Activated CD8-positive, alpha-beta memory T cell treated with anti-CD3 and anti-CD28 coated beads for 4 hours (primary cell): ENCODE measurements at regions not wholly inside any gene's neighbourhood (a gene's known extent, or its start where the extent isn't known, plus 50 kb on each side); places are given as distances from the start of the nearest gene placed in this dataset.

Experiments used
- DNase-seq, 2 donors: peaks; one replicate each; pipeline ENCODE4 v3.0.0-alpha.2; 2020; ENCODE audit warnings: low read depth in 2 of 2

DNA sequence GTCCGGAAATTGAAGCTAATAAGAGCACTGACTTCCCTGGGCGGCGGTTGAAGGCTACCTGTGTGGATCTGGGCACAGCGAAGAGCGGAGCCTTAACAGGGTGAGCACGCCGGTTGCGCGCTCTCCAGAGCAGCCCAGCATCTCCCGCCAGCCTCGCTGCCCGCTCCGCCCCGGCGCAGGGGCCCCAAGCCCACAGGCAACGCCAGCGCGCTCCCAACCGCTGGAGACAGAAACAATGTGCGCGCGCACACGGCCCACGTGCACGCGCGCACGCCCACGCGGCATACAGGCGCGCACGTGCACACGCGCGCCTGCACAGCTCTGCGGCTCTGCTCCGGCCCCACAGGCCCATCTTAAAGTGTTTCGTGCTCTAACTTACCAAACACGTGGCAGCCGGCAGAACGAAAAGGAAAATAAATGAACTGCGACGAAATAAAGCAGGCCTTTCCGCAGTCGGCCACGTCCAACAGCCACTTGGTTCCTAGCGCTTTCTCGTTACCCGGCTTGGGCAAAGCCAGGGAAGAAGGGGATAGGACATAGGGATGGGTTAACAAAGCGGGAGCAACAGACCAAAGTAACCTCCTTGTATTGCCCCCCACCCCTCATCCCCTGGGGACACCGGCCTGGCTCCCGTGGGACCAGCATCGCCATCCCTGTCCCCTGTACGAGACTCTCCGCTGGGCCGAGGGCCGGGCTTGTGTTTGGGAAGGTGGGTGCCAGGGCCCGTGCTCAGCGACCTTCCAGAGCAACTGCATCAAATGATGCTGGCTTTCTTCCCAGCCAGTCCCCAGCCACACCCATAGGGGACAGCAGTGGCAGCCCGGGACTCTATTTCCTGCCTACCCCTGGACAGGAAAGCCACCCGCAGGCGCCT lies 203.7 kb downstream of the ABHD5 start:
- no peak for DNase-seq

DNA sequence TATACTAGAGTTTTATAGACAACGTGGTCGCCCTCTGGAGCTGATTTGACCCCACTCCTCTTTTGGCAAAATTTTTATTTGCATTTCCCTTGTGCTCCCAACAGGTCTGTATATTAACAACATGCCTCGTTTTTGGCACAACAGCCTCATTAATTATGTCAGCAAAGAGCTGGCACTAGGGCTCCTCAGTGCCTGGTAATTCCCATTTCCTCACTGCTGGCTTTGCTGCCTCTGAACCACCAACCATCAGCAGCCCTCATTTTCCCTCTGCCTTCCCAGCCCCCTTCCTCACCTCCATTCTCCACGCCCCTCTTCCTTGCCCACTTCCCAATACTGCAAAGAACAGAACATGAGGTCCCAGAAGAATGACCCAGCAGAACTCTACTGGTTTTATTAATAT lies 204.8 kb downstream of the ABHD5 start:
- DNase-seq, result no peak

DNA sequence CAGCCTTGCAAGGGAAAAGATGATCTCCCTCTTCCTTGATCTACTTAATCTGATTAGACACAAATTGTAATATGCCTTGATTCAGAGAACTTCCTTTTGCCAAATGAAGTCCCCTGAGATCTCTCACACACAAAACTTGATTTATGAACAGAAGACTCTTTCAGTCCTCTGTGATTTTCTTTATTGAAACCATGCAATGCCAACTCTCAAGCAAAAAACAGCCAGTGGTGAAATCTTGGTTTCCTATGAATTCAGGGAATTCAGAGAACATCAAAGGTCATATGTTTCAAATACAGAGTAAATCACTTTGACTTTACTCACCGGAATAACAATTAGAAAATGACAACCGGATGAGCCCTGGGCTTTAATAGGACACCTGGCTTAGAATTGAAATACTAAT lies 211.7 kb downstream of the ABHD5 start:
- DNase-seq, result no peak

DNA sequence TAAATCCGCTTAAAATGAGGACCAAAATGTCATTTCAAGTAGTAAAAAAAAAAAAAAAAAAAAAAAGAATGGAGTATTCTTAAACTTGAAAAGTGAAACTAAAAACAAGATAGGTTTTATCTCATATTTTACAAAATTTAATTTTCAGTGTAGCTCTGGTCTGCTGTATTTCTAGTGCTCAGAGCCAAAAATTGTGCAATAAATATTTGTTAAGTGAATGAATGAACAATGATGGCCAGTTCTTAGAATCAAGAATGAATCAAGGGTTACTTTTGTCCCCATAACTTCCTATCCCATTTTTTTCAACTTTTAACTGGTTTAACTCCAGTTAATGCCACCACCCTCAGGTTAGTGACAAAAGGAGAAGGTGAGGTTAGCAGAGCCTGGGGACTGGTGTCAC lies 214.4 kb downstream of the ABHD5 start:
- DNase-seq, result no peak

DNA sequence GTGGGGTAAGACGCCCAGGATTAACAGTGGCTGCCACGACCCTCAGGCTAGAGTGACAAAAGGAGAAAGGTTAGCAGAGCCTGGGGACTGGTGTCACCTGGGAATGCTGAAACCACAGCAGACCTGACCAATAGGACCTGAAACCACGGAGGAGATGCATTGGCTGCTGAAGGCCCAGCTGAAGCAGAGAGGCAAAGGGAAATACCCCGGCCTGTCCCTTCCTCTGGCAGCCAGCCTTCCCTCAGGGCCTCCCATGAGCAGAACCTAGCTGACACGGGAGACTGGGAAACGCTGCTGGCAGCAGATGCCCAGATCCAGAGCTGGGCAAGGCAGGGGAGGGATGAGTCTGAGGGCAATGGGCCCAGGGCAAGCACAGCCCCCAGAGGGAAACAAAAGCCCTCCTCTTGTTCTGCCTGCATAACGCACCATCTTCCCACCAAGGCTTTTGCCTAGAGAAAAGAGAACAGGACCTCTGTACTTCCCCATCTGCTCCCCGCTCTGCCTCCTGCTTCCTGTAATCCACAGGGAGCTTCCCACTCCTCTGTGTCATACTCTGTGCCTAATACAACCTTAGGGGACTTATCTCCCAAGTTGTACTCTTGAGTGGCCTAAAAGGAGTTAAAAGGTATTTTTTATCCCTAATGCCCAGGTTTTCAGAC lies 216.2 kb downstream of the ABHD5 start:
- no peak for DNase-seq

DNA sequence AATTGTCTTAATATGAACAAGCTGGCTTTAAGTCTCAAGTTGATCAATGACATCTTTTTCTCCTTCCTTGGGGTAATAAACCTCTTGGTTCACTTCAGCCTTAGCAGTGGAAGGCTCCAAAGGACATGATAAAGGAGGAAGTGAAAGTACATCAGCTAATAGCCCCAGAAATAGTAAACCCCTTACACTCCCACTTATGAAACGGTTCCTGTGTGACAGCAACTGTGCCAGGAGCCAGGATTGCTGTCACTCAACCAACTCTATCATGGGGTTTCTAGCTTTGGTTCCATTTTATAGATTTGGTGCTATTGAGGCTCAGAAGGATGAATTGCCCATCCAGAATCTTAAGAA lies 216.7 kb downstream of the ABHD5 start:
- DNase-seq, result no peak

DNA sequence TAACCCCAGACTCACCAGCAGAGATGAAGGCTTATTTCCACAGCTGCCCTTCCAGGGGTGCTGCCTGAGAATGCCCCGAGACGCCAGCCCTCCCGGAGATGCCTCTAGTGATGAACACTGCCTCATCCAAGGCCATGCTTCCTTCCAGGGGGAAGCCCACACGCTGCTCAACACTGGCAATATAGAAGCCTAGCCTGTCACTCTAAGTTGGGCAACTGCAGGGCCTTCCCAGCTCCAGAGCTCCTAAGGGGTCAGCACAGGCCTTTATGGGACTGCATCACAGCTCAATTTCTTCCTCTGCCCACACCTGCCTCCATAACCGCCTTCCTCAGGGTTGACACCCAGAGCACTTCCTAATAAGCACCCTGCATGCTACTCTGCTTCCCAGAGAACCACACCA lies 217.7 kb downstream of the ABHD5 start:
- no peak for DNase-seq

DNA sequence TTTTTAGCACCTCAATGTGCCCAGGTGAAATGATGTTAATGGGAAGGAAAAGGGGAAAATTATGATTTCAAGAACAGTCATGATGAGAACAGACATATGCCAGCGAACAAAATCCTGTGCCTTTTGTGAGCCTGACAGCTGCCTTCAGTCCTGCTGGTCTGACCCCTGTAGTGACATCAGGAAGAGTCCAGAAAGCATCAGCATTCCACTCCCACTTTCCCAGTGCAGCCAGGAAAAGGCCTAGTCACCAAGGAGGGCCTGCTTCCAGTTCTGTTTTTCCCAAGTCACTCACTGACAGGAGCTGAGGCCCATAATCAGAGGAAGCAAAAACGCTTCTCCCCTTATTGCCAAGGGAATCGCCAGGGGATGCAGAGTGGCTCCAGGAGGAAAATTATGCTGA lies 218.4 kb downstream of the ABHD5 start:
- no peak for DNase-seq

DNA sequence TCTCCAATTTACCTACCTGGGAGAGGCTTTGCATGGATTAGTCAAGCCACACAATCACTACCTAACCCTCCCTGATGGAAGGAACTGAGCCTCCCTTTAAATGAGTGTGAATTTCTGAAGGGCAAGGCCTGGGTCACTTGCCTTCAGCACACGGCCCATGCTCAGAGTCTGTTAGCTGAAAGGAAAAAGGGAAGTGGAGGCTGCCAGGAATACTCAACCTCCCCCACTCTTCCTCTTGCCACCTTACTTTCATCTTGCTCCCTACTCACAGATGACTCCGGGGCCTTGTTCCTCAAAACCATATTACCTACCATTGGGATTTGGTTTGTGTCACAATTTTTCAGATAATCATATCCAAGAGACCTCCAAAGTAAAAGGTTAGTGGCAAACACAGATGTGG lies 220.0 kb downstream of the ABHD5 start:
- no peak for DNase-seq

DNA sequence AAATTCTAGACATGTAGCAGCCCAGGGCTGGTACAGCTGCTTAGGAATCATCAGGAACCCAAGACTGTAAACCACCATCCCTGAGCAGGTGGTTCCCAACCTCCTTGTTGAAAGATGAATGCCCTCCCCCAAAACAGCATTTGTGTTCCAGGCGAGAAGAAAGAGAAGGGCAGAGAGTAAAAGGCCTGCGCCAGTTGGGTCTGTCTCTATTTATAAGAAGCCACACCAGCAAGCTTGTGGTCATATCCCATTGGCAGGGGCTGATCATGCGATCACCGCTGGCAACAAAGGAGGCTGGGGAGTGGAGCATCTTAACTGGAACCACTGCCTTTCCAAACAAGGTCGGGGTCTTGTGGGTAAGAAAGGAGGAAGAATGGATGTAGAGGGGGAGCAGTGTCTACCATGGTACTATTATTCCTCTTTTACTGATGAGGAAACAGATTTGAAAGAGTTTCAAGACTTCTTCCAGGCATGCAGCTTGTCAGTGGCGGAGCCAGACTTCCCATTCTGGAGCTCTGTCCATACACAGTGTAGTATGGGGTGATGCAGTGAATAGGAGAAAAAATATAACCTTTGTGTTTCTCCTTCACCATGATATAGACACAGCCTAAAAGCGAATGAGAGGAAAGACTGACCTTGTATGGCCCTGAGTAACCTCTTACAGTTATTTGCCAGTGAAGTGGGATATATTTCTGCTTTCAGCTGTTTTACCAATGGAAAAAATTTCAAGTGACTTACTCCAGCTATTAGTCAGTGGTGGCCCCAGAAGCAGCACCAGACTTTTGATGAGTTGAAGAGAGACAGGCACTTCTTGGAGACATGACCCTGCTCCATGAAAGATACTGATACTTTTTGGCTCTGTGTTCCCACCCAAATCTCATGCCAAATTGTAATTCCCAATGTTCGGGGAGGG lies 222.6 kb downstream of the ABHD5 start:
- no peak for DNase-seq

DNA sequence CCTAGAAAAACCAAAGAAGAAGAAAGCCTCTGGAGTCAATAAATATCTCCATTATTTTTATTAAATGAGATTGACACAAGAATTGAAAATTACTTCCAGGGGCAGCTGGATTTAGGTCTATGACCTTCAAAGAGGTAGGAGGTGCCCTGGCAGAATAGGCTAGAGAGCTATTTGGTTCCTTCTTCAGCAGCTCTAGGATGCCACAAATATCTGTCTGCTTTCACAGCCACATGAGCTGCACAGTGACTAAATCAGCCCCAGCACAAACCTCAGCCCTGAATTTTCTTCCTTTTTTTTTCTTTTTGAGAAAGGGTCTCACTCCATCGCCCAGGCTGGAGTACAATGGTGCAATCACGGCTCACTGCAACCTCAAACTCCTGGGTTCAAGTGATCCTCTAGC lies 223.5 kb downstream of the ABHD5 start:
- DNase-seq, result no peak

DNA sequence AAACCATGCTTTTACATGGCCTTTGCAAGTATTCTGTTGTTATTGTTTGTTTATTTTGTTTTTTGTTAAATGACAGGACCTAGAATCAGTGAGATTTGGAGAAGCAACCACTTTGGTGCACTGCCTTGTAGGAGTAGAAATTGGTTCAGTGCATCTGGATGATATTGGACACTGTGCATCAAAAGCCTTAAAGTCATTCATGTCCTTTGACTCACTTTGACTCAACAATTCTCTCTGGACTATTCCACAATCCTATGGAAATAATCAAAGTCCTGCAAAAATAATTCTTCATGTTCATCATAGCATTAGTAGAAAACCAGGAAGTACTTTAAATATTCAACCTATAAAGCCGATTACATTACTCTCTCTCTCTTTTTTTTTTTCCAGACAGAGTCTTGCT lies 224.8 kb downstream of the ABHD5 start:
- DNase-seq, result no peak

DNA sequence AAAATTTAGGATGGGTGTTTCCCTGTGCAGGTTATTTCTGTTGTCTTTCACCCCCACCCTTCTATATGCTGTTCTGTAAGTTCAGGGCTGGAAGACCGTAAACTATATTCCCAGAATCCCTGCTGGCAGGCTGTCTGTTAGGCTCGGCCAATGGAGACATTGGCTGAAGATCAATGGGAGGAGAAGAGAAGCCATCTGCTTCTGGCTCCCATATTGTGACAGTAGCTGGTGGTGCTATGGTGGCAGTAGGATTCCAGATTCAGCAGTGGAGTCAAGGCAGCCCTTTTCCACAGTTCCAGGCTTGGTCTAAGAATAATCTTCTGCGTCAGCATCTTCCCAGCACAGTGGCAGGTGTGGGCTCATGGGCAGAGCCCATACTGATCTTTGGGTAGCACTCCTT lies 226.6 kb downstream of the ABHD5 start:
- no peak for DNase-seq

DNA sequence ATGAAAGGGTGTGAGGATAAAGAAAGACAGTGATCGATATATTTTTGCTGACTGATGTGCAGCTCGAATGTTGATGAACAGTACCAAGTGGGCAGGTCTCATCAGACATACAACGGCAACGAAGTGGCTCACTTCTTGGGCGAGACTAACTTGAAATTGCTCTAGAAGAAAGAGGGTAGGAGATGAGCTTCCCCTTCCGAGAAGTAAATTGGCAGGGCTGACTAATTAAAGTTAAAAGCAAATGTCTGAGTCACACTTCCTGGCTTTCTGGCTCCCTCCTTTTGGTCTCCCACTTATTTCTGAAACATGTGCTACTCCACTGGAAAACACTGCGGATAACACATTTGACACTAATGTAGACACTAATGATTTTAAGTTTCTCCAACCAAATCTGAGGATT lies 228.3 kb downstream of the ABHD5 start:
- DNase-seq, result no peak

DNA sequence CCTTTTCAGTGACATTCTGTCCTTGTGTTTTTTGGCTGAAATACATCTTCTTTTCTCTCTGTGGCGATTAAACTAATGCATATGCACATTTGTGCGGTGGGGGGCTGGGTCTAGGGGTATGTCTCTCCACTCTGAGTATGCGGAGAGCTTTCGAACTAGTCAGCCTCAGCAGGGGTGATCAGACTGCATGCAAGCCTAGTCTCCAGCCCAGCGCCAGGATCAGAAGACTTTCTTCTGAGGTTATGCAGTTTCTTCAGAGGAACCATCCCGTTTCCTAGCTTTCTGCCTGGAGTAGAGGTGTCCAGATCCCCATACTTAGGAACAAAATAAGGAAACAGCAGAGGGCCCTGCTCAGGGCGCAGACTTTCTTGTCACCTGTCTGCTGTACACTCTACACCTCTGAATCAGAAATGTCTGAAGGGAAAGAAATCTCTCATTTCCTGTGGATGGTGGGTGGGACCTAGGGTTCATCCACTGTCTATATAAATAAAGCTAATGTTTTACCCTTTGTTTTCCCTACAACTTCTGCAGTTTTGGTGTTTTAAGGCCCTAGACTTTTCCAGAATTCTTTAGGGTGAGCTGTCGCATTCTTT lies 230.4 kb downstream of the ABHD5 start:
- DNase-seq, result no peak

DNA sequence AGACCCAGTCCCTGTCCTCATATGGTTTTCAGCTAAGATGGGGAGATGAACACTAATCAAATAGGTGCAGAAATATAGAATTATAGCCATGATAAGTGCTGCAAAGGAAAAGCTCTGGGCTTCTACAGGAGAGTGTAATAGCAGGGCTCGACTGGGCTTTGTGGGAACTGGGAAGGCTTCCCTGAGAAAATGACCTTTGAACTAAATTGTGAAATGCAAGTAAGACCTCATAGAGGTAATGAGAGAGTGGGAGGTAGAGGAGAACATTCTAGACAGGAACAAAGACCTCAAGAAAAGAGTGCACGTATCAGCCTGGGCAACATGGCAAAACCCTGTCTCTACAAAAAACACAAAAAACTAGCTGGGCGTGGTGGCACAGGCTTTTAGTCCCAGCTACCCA lies 231.6 kb downstream of the ABHD5 start:
- DNase-seq, result no peak

DNA sequence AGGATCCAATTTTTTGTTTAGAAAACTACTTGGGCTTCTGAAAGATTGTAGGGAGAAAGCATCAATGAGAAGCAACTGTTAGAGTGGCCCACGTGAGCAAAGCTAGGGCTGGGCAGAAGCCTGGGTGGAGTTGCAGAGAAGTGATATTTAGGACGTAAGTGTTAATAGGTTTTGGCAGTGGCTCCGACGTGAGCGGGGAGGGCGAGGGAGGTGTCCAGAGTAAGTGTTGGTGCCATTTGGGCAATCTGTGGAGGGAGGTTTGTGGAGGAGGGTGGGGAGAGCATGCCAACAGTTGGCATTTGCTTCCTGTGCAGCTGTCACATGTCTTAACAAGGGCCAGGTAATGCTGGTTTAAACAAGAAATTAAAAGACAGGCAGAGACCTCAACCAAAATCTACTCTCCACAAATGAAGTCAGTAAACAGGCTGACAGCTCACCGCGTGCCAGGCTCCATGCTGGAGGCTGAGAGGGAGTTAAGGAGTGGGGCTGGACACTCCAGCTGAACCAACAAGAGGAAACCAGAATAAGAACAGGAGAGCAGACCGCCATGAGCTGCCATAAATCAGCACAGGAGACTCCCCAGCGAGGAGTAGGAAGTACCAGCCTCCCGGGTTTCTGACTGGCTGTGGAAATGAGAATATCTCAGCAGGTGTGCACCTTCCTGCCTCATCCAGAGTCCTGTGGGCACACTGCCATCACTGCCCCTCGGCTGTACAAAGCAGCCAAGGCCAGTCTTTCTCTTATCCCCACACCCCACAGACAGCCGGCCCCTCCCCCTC lies 232.6 kb downstream of the ABHD5 start:
- no peak for DNase-seq

DNA sequence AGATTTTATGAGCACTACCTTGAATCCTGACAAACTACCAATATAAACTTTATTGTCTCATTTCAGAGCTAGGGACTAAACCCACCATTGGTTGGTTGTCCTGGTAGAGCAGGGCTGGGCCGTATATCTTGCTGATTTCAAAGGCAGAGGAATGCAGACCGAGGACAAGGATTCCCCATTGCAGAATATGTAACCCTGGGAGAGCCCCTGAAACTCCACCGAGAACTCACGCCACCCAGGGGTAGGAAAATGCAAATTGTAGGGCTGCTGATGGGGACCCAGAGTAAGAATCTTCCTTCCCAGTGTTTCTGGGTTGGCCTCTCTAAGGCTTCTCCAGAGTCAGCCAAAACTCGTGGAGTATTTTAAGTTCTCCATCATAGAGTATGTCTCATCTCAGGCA lies 235.3 kb downstream of the ABHD5 start:
- no peak for DNase-seq

DNA sequence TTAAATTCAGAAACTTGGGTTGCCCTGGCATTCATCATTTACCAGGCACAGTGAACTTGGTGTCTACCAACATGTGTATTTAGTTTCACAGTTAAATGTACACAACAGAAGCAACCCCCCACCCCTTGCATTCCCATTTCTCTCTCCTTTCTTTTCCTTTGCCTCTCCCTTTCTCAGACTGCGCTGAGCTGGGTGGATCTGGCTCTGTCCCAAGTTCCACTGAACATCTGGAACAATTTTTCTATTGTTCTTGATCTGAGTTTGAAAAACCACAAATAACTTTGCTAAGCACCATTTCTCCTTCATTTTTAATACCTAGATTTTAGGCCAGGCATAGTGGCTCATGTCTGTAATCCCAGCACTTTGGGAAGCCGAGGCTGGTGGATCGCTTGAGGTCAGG lies 242.2 kb downstream of the ABHD5 start:
- no peak for DNase-seq

DNA sequence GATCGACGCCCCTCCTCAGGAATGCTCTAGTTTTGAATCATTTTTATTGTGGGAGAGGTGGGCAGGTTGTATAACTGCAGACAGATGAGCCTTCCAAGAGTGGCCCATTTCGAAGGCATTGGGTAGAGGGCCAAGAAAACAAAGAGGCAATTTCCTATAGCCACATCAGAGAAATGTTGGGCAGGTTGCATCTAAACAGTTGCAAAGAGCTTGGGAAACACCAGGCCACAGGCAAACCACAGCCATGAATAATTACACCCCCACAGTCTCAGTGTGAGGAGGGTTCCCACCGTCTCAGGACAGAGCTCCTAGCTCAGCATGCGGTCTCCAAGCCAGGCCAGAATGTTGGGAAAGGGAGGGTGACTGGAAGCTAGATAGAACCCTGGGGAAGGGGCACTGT lies 257.3 kb downstream of the ABHD5 start:
- no peak for DNase-seq

DNA sequence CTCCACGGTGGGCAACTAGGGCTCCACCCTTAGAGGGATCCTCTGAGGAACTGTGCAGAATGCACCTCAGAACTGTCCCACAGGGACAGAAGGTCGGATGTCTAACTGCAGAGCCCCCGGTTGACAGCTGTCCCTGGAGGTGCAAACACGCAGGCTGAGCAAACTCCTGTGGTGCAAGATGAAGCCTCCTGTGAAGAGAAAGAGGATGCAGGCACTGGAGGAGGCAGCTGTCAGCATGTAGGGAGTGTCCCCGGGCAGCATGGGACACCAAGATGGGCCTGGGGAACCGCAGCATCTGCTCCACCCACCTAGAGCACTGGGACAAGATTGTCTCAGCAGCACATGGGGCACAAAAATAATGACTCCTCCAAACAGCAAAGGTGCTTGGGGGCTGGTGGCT lies 258.9 kb downstream of the ABHD5 start:
- DNase-seq, result no peak
